Stimulated activated CD8-positive, alpha-beta memory T cell treated with anti-CD3 and anti-CD28 coated beads, Interleukin-4, amount 100 ng/mL, for 24 hours (primary cell): ENCODE measurements at regions not wholly inside any gene's neighbourhood (a gene's known extent, or its start where the extent isn't known, plus 50 kb on each side); places are given as distances from the start of the nearest gene placed in this dataset.
"Not testable (repeated sequence)": the region's sequence is repeated elsewhere in the genome, so short reads cannot be mapped to it uniquely, and the experiment has no call there.

Experiments
- DNase-seq: peaks from one replicate; pipeline ENCODE4 v3.0.0-alpha.2; 2020; ENCODE audit warnings: low read depth

DNA sequence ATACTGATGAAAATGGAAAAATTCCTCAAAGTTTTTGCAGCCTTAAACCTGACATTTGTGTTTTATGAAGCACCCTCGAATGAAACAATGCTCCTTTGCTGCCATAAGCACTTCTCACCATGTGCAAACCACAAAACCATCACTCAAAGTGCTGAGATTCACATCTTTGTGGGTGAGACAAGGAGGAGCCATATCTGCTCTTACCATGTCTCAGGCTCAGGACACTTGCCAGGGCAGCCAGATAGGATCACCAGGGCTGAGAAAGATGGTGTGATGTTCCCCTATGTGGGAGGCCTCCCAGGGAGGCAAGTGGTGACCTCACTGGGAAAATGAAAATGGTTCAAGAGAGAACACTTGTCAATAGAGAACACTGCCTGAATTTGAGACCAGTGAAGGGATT is 120.4 kb downstream of the CCDC34 start:
- DNase-seq: no peak

DNA sequence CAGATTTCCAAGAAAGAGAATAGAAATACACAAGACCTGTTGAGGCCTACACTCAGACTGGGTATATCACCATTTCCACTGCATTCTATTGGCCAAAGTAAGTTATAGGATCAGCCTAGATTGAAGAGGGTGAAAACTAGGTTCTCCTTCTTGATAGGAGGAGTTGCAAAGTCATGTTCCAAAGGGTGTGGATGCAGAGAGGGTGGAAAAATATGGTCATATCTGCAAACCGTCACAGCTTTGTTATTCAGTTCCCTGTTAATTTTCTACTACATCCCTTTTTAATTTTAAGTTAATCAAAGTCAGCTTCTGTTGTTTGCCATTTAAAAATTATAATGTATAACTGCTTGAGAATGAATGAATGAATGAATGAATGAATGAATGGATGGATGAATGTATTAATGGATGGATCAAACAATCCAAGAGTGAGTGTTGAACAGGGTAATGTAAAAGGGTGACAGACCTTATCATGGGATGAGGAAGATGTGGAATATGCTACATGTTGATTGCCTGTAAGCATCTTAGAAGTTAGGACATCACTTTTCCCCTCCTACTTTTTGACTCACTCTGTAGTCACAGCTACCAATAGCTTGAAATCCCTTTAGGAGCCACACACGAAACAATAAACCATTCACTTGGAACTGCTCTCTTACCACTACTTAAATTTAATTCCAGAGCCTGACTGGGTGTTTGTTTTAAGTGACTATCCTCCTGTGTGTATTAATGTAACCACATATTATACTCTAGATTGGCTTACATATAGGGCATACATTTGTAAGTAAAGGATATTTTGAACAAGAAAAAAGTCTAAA is 121.5 kb downstream of the CCDC34 start:
- DNase-seq: no peak

DNA sequence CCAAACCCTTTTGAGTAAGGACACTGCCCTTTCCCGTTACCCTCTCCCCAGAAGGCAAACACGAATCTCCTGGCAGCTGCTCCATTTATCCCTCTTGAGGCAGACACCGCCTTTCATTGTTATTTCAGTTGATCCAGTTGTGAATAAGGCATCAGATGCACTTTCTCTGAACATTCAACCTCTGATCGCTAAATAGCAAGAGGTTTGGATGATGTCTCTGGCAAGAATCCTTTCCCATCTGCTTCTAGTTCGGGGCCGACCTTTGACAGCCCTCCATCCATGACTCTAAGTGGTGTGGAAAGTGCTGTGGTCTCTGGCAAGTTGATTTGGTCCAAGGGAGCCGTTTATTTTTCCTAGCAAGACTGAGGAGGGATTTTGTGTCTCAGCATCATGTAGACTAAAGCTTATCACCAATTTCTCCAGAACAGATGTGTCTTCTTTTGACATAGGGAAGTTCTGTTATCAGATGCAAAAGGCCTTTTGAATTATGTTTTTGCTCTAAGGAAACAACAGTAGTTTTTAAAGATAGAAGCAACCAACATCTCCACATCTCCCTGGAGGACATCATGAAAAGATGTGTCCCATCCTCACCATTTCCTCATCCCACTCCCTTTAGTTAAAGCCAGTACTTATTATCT is 123.6 kb downstream of the CCDC34 start:
- DNase-seq: no peak

DNA sequence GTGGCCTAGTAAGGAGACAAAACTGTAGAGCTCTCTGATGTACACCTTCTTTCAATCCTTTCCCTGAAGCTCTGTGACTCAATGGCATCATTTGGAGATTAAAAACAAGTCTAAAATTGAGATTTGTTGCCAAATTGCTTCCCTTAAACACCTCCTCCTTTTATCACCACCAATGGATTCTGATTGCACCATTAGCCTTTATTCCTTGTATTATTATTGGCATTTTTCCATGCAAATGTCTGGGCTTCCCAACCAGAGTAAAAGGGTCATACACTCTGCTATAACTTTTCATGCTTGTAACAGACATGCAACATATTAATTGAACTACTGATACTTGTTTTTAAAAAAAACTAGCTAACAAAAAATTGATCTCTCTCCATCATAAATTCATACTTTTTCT is 124.2 kb downstream of the CCDC34 start:
- DNase-seq: no peak

DNA sequence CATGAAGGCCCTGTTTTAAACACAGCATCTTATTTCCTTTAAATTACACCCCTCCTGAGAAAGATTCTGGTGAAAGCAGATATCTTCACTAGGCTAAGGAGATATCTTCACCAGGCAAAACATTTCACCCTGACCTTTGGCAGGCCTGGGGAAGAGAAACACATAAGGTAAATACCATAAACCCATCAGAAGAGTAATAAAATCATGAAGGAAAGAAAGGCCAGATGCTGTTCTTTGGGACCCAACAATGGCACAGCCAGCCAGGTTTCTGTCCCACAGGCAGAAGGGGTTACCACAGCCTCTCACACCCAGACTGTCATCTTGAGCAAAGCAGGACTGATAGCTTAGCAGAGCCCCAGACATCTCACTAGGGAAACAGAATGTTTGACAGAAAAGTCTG is 125.4 kb downstream of the CCDC34 start:
- DNase-seq: no peak

DNA sequence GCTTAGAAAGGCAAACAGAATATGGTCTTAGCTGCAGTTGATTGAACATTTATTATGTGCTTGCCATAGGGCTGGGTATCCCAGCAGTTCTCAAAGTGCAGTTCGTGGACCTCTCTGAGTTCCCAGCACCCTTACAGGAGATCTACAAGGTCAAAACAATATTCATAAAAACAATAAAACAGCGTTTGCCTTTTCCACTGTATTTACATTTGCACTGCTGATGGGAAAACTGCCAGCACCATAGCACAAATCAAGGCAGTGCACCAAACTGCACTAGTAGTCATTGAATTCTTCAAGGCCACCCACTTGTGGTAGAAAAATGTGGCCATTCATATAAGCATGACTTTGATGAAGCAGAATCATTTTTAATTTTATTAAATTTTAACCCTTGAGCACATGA is 128.1 kb downstream of the CCDC34 start:
- no peak for DNase-seq

DNA sequence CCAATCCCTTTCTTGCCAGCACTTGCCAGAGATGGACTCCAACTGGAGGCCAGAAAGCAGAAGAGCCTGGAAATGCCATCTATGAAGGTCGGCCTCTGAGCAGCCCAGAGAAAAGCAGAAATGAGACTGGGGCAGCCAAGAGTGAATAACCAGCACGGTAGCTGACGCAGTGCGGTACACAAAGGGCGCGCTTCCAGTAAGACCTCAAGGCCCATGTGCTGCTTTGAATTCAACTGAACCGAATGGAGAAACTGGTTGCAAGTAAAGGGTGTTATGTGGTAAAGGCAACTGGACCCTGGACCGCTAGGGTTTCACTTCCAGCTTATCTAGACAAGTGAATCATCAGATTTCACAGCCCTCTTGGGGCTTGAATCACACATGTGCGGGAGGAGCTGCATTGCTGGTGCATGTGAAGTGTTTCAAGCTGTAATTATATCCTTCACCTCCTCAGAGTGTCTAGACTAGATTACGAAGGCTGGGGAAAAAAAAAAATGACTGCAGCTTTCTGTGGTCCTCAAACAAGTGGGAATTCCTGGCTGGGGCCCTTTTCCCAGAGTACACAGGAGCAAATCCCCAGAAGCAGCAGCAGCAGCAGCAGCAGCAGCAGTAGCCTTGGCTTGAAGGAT is 128.9 kb downstream of the CCDC34 start:
- no peak for DNase-seq

DNA sequence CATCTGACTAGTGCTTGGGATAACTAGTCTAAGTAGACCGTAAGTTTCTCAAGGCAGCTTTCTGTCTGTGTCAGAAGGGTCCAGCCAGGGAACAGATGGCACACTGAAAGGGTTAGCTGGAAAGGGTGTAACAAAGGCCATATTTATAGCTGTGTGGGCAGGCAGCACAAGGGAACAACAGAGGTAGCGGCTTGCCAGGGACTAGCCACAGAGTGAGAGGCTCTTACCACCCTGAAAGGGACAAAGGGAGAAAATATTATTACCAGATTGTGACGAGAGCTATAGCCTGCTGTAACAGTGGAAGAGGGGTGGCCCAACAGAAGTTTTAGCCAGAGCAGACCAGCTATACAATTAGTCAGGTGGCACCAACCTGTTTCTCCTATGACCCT is 129.4 kb downstream of the CCDC34 start:
- DNase-seq: no peak

DNA sequence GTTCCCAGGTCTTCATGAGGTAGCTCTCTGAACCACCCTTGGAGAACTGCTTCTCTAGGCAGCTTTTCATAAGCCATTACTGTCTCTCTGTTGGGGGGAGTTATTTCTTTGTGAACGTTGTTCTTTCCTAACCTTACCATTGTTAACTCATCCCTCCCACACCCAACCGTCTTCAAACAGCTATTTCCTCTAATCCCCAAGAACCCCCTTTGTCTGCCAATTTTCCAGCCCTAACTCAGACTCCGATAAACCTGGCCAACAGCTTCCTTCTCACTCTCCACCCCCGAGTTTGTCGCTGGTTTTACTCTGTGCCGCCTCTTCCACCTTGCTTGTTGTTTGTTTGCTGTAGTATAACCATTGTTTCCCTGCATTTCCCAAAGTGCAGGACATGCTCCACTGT is 131.5 kb downstream of the CCDC34 start:
- DNase-seq: no peak

DNA sequence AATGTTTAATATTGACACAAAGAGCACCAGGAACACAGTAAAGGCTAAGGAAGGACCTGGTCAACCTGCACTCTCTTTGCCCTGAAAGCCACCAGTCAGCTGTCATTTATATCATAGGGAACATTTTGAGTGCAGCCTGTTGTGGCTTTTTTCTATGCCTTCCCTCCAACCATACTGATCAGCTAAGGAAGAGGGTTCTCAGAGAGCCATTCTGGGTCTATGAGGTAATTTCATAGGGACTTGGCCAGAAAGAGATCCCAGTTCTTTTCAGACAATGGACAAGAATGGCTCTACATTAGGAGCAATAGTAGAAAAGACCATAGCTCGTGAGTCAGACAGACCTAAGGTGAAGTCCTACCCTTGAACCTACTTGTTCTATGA is 132.8 kb downstream of the CCDC34 start:
- no peak for DNase-seq

DNA sequence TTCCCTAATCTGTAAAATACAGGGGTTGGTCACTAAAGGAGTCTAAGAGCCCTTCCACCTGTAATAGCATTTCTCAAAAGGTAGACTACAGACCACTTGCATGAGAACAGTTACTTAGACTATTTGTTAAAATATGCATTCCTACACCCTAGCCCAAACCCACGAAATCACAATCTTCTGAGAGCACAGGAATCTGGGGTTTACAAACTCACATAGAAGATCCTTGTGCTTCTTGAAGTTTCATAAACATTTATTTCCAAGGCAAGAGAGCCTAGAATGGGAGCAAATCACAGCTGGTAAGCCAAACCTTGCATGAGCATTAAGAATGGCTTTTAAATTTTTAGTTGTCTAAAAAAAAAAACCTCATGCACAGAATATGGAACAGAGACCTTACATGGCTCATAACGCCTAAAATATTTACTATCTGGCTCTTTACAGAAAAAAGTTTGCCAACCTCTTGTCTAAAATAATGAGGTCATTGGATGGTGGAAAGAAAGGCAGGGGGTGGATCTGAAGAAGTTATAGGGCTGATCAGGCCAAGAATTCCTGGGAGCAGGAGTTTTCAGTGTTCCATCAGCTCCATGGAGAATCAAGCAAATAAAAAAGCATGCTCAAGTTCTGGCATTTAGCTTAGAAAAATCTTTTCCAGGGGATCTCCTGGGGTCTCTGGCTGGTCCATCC is 133.4 kb downstream of the CCDC34 start:
- no peak for DNase-seq

DNA sequence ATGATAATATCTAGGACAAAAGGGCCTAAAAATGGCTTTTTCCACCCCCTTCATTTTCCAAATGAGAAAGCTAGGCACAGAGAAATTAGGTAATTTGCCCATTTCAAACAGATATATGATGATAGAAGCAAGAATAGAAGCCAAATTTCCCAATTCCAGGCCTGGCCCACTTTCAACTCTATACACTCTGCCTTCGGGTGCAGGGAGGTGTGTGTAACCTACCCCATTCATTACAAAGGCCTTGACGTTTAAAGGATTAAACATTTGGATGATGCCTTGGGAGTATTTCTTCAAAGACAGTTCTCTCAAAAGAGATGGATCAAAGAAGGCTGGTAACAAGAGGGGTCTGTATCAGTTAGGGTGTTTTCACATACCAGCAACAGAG is 134.1 kb downstream of the CCDC34 start:
- DNase-seq: no peak

DNA sequence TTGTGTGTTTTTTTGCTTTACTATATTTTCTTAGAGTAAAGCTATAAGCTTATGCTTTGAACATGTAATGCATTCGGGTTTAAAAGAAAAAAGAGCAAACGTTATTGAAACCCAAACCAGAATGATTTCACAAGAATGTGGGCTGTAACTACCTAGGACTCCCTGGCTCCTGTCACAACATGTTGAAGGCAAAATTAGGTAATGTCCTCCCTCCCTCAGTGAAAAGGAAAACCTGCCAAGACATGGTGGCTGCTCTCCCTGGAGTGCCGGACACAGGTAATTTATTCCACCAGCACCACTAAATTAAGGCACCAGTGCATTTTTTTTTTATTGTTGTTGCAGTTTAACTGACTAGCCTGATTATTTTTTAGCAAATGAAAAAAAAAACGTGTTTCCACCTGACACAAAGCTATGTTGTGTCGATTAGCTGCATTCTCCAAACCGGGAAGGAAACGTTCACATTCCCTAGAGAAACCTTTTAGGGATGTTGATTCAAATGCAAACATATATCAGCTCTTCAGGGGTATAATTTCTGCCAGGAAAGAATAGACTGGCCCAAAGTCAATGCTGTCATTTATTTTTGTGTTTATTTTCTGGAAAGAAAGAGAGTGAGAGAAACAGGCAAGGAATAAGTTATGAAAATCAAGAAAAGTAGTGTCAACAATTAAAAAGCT is 134.6 kb downstream of the CCDC34 start:
- DNase-seq: no peak

DNA sequence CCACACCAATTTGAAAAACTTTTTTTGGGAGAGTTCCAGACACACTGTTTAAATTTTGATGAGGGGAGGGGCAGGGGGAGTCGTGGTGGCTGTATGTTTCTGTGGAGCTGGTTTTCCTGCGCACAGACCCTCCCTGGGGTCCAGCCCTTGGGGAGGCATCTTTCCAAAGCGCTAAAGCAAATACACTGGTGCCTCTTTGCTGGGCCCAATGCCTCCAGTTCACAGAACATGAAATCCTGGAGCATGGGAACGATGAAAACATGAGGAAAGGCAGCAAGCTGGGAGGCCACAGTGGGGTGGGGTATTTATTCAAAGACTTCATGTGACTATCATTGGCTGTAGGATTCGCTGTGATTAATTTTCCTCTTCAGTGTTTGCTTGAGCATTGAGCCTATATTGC is 135.3 kb downstream of the CCDC34 start:
- DNase-seq: no peak

DNA sequence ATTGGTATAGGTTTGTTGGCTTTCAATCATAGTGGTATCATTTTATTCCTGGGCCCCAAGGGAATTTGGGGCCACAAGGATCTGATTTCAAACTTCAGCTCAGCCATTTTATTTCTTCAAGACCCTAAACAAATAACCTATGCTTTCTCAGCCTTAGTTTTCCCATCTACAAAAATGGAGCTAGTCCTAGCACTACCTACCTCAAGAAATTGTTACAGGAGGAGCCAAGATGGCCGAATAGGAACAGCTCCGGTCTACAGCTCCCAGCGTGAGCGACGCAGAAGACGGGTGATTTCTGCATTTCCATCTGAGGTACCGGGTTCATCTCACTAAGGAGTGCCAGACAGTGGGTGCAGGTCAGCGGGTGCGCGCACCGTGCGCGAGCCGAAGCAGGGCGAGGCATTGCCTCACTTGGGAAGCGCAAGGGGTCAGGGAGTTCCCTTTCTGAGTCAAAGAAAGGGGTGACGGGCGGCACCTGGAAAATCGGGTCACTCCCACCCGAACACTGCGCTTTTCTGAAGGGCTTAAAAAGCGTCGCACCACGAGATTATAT is 143.5 kb downstream of the CCDC34 start:
- DNase-seq: not testable (repeated sequence)

DNA sequence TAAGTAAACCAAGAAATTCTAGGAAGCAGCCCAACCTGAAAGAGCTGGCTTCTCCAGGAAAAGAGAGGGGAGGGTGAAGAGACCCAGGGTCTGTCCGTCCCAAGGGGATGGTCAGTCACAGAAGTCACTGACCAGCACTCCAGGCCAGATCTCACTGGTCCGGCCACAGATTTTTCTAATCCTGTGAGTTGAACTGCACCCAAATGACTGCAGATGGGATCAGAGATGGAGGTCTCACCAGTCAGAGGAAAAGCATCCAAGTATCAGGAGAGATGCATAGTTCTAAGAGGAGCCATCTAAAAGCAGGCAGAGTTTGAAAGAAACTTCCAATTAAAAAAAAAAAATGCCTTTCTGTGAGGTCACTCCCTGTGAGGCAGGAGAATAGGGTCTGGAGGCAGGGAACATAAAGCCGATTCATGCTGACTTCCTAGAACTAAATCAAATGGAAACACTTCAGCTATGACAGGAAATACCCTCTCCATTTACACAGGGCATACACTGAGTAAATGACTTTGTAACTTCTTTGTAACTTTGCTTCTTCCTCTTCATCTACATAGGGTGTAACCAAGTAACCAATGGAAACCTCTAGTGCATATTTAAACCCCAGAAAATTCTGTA is 144.5 kb downstream of the CCDC34 start:
- DNase-seq: no peak

DNA sequence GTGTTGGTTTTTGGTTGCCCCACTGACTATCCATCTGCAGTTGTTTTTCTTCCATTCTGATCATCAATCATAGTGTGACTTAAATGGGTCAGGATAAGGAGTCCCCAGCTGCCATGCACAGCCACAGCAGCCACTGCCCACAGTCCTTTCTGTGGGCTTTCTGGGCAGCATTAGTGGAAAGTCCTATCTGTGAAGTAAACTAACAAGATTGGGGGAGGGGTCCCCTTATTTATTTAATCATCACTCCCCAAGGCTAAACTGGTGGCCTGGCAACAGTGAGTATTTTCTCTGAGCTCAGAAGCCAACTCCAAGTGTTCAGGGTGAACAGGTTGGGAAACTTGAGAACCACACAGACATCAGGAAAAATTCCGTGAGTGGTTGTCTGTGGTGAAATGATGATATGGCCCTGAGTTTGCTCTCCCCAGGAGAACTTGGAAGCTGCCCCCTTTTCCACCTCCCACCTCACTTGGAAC is 145.0 kb downstream of the CCDC34 start:
- DNase-seq: no peak

DNA sequence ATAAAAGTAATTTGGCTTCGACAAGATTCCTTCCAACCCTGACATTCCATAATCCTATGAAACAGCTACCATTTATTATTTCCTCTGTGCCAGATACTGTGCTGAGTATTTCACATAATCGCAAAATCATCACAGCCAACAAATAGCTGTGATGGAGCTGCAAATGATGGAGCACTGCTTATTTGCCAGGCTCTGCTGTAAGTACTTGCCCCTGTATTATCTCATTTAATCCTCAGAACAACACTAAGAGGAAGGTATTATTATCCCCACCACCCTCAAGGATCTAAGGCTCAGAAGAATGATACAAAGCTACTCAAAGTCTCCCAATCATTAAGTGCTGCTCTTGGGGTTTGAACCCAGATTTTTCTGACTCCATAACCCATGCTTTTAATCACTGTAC is 145.5 kb downstream of the CCDC34 start:
- no peak for DNase-seq

DNA sequence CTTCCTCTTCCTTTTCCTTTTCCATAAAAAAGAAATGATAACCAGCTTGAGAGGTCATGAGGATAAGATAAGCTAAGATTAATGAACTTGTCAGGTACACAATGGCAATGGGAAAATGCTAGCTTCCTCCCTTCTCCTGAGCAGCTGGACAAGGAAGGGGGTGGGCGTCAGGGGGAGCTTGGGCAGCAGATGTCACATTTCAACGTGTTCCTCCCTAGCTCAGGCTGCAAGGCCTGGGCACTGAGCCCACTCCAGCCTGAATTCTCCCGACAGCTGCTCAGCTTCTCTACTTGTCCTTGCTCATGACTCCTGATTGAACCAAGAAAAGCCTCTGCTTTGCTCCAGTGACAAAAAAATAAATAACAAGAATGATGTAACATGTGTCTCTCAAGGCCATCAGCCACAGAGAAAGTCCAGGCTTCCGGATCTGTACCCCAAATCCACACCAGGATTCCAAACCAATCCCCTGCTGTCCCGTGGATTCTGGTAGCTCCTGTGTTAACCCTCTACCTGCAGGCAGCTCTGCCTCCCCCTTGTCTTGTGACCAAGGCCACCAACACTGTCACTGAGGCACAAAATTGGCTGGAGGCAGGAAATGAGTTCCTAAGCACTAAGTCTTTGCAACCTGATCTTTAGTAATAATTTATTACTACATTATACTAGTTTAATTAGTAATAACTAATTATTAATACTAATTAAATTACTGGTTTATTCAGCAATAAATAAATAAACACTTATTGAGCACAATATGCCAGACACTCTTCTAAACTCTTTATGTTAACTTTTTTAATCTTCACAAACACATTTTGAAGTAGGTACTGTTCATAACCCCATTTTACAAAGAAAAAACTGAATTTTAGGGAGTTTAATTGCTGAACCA is 146.5 kb downstream of the CCDC34 start:
- DNase-seq: no peak

DNA sequence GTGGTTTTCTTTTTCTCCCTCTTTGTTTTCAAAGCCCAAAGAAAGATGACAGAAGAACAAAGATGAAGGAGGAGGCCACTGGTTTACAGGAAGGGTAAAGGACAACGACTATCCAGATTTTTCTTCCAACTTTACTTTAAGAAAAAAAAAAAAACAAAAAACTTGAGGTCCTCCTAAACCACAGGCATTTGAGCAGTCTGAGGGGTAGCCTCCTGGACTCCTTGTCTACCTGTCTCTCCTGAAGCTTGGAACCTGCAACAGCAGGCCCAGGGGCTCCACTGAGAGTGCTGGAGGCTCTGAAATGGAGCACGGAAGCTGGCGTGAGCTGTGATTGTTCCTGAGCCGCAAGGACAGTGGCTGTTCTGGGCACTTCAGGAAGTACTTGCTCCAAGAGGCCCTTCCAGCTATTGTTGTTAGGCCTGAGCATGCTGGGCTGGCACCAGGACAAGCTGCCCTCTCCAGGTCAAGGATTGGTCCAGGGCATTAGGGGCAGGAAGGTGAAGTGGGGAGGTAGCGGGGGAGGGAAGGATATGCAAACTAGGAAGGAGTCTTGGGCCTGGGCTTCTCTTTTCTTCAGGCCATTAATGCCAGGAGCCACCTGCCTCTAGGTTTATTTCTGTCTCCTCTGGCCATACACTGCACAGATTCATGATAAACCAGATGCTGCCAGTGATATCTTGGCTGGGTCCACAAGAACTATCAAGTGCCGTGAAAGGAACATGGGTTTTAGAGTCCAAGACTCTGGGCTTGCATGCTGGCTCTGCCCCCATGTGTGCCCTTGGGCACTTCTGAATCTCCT is 147.3 kb downstream of the CCDC34 start:
- no peak for DNase-seq
